ENCODE measurements at regions not wholly inside any gene's neighbourhood (a gene's known extent, or its start where the extent isn't known, plus 50 kb on each side); places are given as distances from the start of the nearest gene placed in this dataset.

DNA sequence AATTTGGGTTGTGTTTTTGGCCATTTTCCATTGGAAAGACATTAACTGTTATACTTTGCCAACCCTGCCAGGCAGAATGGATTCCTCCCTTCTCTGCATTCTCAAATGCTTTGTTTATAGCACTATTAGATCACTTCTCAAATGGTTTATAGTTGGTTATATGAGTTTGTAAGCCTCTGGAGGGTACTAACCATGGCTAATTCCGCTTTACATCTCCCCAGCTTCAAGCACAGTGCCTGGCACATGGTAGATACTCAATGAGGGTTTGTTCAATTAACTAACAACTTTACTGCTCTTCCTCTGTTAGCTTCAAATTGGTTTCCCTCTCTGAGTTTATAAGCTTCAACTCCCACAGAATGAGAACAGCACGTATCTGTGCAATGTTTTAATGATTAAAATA, 213.5 kb downstream of the SOX11 start:
- TF ChIP-seq ZNF274 (IDR thresholded peaks at IDR 0.05; ENCODE audit: low read depth, low read length) (no peak), YY1 (IDR thresholded peaks at IDR 0.05; ENCODE audit: insufficient read depth, insufficient read length) (no peak)

Measured in NT2/D1 (cell line).